K562 (cell line): ENCODE measurements at regions not wholly inside any gene's neighbourhood (a gene's known extent, or its start where the extent isn't known, plus 50 kb on each side); places are given as distances from the start of the nearest gene placed in this dataset.

Experiments used
- ATAC-seq: fragments of 200-7000 bp; cut with Tn5 transposase; 3 replicates; pipeline ENCODE4 v1.9.1; 2020; ENCODE audit warnings: moderate library complexity
- BruUV-seq: library from RNA; stranded (reverse); fragments of 400-500 nt; replicated peaks from 2 replicates; lab custom pipeline; 2021; lab: Mats Ljungman, UMichigan
- CTCF ChIA-PET: fragments of 300-600 bp; formaldehyde crosslinking; extraction: SDS; loops from one replicate; lab custom pipeline; 2021; ENCODE audit warnings: low intra/inter-chr PET ratio; lab: Yijun Ruan, JAX
- POLR2A ChIA-PET: fragments of 300-600, 350-650 bp; sonication (Branson Sonifier 250); formaldehyde crosslinking; extraction: SDS; loops from one replicate; lab custom pipeline; 2021; ENCODE audit warnings: antibody characterized with exemption, inconsistent platforms; lab: Yijun Ruan, JAX
- DNase-seq, 4 experiments: peaks; one replicate each; pipeline versions ENCODE4 v3.0.0 to v3.0.0-alpha.2; 2011 to 2018; ENCODE audit warnings: low spot score in 3 of 4, mixed read lengths in 3 of 4; ENCODE audit errors: extremely low read depth in 1 of 4
- FAIRE-seq: peaks from 2 replicates; lab custom pipeline; 2011; peaks lifted over from hg19 to GRCh38; lab: Jason Lieb, UNC
- H2AFZ ChIP-seq: 2 replicates; pipeline ENCODE4 v1.6.0; 2011; ENCODE audit warnings: low read depth, low read length, control low read depth, inconsistent platforms
- H3K27ac ChIP-seq: fragments of 200-600 bp; 3 replicates; pipeline ENCODE4 v1.8.0; 2011; ENCODE audit warnings: low read depth, mild to moderate bottlenecking, control low read depth, inconsistent platforms, low read length, moderate library complexity, mixed read lengths; ENCODE audit errors: extremely low read depth
- H3K27me3 ChIP-seq, 2 experiments: fragments of 300-600 bp in 1 of 2; 2 replicates in 1 of 2; 3 replicates in 1 of 2; pipeline versions ENCODE4 v1.6.0 to v1.8.0; 2011; ENCODE audit warnings: inconsistent platforms in 2 of 2, low read length in 2 of 2, mild to moderate bottlenecking in 1 of 2, mixed read lengths in 1 of 2, moderate library complexity in 1 of 2; ENCODE audit not compliant: control insufficient read depth in 2 of 2, insufficient read depth in 2 of 2
- H3K36me3 ChIP-seq: fragments of 300-600 bp; 3 replicates; pipeline ENCODE4 v1.8.0; 2011; ENCODE audit warnings: mild to moderate bottlenecking, low read length, inconsistent platforms; ENCODE audit not compliant: control insufficient read depth, insufficient read depth
- H3K4me1 ChIP-seq, 2 experiments: fragments of 200-600 bp in 1 of 2; replicated peaks in 1 of 2; 2 replicates in 1 of 2; 3 replicates in 1 of 2; pipeline versions ENCODE4 v1.5.1 to v1.8.0; 2011; ENCODE audit warnings: inconsistent platforms in 2 of 2, low read length in 2 of 2, mild to moderate bottlenecking in 1 of 2, mixed read lengths in 1 of 2, moderate library complexity in 1 of 2; ENCODE audit not compliant: control insufficient read depth in 2 of 2, insufficient read depth in 2 of 2
- H3K4me2 ChIP-seq: 2 replicates; pipeline ENCODE4 v1.6.1; 2011; ENCODE audit warnings: low read length, control low read depth, inconsistent platforms, mixed read lengths; ENCODE audit not compliant: insufficient read depth
- H3K4me3 ChIP-seq: fragments of 200-600 bp; sonication (generic), shearing (Covaris generic); 2 replicates; pipeline ENCODE4 v1.5.1; 2016; ENCODE audit warnings: control low read depth, inconsistent platforms
- H3K79me2 ChIP-seq: fragments of 200-600 bp; 3 replicates; pipeline ENCODE4 v1.8.0; 2011; ENCODE audit warnings: low read length, inconsistent platforms; ENCODE audit not compliant: control insufficient read depth, insufficient read depth
- H3K9ac ChIP-seq, 2 experiments: 2 replicates each; pipeline versions ENCODE4 v1.6.0 to v1.6.1; 2011; ENCODE audit warnings: low read depth in 2 of 2, low read length in 2 of 2, control low read depth in 1 of 2, inconsistent platforms in 1 of 2, mild to moderate bottlenecking in 1 of 2, mixed read lengths in 1 of 2; ENCODE audit not compliant: insufficient read depth in 1 of 2
- H3K9me1 ChIP-seq: one replicate; pipeline ENCODE4 v1.6.0; 2011; ENCODE audit warnings: inconsistent platforms, mild to moderate bottlenecking, low read length, moderate library complexity; ENCODE audit not compliant: control insufficient read depth, insufficient read depth
- H3K9me3 ChIP-seq: replicated peaks from 2 replicates; pipeline ENCODE4 v1.5.1; 2011; ENCODE audit warnings: low read depth, low read length, inconsistent platforms; ENCODE audit not compliant: control insufficient read depth, insufficient read depth
- H4K20me1 ChIP-seq: replicated peaks from 2 replicates; pipeline ENCODE4 v1.6.1; 2011; ENCODE audit warnings: low read length, inconsistent platforms, mixed read lengths; ENCODE audit not compliant: control insufficient read depth, insufficient read depth
- BCOR ChIP-seq: fragments of 450-650 bp; IDR thresholded peaks from 2 replicates; pipeline ENCODE4 v1.6.1; 2016
- CTBP1 ChIP-seq: fragments of 450-650 bp; IDR thresholded peaks from 2 replicates; pipeline ENCODE4 v1.6.1; 2016; ENCODE audit warnings: borderline replicate concordance
- FOXK2 ChIP-seq, 2 experiments: fragments of 450-650 bp; IDR thresholded peaks in 1 of 2; conservative IDR thresholded peaks in 1 of 2; 2 replicates each; pipeline ENCODE4 v1.6.1; 2016; ENCODE audit warnings: low read depth in 2 of 2, mild to moderate bottlenecking in 1 of 2
- NFIC ChIP-seq: fragments of 450-650 bp; IDR thresholded peaks from 2 replicates; pipeline ENCODE4 v1.6.1; 2017; ENCODE audit warnings: mild to moderate bottlenecking, inconsistent platforms
- NFRKB ChIP-seq: fragments of 450-650 bp; IDR thresholded peaks from 2 replicates; pipeline ENCODE4 v1.6.1; 2016; ENCODE audit warnings: low read depth
- PHF8 ChIP-seq: fragments of 200-600 bp; sonication (generic); IDR thresholded peaks from 2 replicates; pipeline ENCODE4 v1.6.1; 2012; ENCODE audit warnings: mixed run types, mild to moderate bottlenecking, inconsistent platforms, low read length, moderate library complexity, borderline replicate concordance
- RAD51 ChIP-seq: fragments of 450-650 bp; IDR thresholded peaks from 2 replicates; pipeline ENCODE4 v1.7.1; 2016; ENCODE audit warnings: low read depth, mild to moderate bottlenecking, borderline replicate concordance
- ZNF778 ChIP-seq: fragments of 450-650 bp; formaldehyde crosslinking; IDR thresholded peaks from 2 replicates; pipeline ENCODE4 v1.4.0; 2020; ENCODE audit warnings: mild to moderate bottlenecking, moderate library complexity
- WGBS: fragments of 100-300 bp; shearing (Covaris generic); methylation state at CpG from one replicate; pipeline ENCODE4 v1.1.6; 2016; ENCODE audit warnings: low coverage, mixed read lengths; ENCODE audit not compliant: insufficient coverage; ENCODE audit errors: missing lambda C conversion rate; 5-methylcytosine and 5-hydroxymethylcytosine counted together
- in situ Hi-C: fragments of 300-500 bp; cut with MboI; formaldehyde crosslinking; loops from 4 replicates; pipeline ENCODE4 v1.15.0; 2018; ENCODE audit warnings: inconsistent platforms, mixed read lengths
- intact Hi-C: fragments of 100-400 bp; cut with micrococcal nuclease; formaldehyde crosslinking; loops from 2 replicates; pipeline ENCODE4 v1.14.2; 2022
- TF ChIP-seq, protein P1 (sequence below): fragments of 250-450 bp; sonication (Bioruptor Pico); IDR thresholded peaks from 2 replicates; pipeline ENCODE4 v1.8.0; 2022; ENCODE audit warnings: moderate library complexity, mild to moderate bottlenecking, inconsistent platforms
- TF ChIP-seq, protein P2 (sequence below): fragments of 250-450 bp; sonication (Bioruptor Pico); IDR thresholded peaks from 2 replicates; pipeline ENCODE4 v1.4.0; 2020; ENCODE audit warnings: mild to moderate bottlenecking, moderate library complexity
- TF ChIP-seq, protein P3 (sequence below): IDR thresholded peaks from 2 replicates; pipeline ENCODE4 v1.6.1; 2016; ENCODE audit warnings: missing genetic modification characterization, missing compliant biosample characterization

DNA sequence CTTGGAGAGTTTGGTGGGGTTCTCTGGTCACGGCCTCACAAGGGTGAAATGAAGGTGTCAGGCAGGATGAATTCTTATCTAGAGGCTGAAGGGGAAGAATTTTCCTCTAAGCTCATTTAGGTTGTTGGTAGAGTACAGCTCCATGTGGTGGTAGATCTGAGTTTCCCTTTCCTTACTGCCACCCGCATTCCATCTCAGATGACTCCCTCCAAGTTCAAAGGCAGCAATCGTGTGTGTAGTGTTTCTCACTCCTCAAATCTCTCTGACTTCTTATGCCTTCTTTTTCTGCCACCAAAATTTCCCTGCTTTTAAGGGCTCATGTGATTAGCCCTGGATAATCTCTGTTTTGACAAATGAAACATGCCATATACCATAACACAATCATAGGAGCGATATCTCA, 135.5 kb upstream of the MYOCD start:
- Histone ChIP-seq H3K9me3 (no peaks in the 10 kb centered on the region), H3K27me3 (no peaks in the 10 kb centered on the region; a peak in 1 of 5 replicates), H3K36me3 (no peaks in the 10 kb centered on the region), H3K9me1 (no peaks in the 10 kb centered on the region), H4K20me1 (no peaks in the 10 kb centered on the region), H2AFZ (no peak overlapping the region), H3K9ac (no peak overlapping the region), H3K4me2 (no peak overlapping the region), H3K4me3 (no peak overlapping the region), H3K79me2 (no peaks in the 10 kb centered on the region), H3K27ac (no peak overlapping the region), H3K4me1 (no peaks in the 10 kb centered on the region)
- in situ Hi-C loops, result no loop called here
- no peak for ATAC-seq
- intact Hi-C loops, result no loop called here
- CTCF ChIA-PET, result no interaction called here
- 0% methylated on average over 4 of the region's 4 CpGs for WGBS
- BruUV-seq, result no TSS peak
- POLR2A ChIA-PET, result no interaction called here
- no peak for DNase-seq
- FAIRE-seq, result no peak
- no peak for TF ChIP-seq NFRKB
- no peak for TF ChIP-seq PHF8
- TF ChIP-seq, protein P1, sequence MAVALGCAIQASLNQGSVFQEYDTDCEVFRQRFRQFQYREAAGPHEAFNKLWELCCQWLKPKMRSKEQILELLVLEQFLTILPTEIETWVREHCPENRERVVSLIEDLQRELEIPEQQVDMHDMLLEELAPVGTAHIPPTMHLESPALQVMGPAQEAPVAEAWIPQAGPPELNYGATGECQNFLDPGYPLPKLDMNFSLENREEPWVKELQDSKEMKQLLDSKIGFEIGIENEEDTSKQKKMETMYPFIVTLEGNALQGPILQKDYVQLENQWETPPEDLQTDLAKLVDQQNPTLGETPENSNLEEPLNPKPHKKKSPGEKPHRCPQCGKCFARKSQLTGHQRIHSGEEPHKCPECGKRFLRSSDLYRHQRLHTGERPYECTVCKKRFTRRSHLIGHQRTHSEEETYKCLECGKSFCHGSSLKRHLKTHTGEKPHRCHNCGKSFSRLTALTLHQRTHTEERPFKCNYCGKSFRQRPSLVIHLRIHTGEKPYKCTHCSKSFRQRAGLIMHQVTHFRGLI, result no peak
- no peak for TF ChIP-seq ZNF778
- no peak for TF ChIP-seq FOXK2 (conservative IDR thresholded peaks at IDR 0.05 in 1 of 2, IDR thresholded peaks at IDR 0.05 in 1 of 2; ENCODE audit: low read depth in 2 of 2)
- TF ChIP-seq, protein P2, sequence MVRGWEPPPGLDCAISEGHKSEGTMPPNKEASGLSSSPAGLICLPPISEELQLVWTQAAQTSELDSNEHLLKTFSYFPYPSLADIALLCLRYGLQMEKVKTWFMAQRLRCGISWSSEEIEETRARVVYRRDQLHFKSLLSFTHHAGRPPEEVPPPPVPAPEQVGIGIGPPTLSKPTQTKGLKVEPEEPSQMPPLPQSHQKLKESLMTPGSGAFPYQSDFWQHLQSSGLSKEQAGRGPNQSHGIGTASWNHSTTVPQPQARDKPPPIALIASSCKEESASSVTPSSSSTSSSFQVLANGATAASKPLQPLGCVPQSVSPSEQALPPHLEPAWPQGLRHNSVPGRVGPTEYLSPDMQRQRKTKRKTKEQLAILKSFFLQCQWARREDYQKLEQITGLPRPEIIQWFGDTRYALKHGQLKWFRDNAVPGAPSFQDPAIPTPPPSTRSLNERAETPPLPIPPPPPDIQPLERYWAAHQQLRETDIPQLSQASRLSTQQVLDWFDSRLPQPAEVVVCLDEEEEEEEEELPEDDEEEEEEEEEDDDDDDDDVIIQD (CRISPR knock-in tag), result no peak
- TF ChIP-seq NFIC, result no peak
- no peak for TF ChIP-seq CTBP1
- TF ChIP-seq, protein P3, sequence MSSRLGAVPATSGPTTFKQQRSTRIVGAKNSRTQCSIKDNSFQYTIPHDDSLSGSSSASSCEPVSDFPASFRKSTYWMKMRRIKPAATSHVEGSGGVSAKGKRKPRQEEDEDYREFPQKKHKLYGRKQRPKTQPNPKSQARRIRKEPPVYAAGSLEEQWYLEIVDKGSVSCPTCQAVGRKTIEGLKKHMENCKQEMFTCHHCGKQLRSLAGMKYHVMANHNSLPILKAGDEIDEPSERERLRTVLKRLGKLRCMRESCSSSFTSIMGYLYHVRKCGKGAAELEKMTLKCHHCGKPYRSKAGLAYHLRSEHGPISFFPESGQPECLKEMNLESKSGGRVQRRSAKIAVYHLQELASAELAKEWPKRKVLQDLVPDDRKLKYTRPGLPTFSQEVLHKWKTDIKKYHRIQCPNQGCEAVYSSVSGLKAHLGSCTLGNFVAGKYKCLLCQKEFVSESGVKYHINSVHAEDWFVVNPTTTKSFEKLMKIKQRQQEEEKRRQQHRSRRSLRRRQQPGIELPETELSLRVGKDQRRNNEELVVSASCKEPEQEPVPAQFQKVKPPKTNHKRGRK (tag), result no peak
- TF ChIP-seq RAD51, result no peak
- no peak for TF ChIP-seq BCOR
